Myocyte (in vitro differentiated cells): ENCODE measurements at regions not wholly inside any gene's neighbourhood (a gene's known extent, or its start where the extent isn't known, plus 50 kb on each side); places are given as distances from the start of the nearest gene placed in this dataset.
A peak's percentile ranks its signal among the peaks of the same experiment; 100 is the strongest.

ENCODE experiments used
- DNase-seq: peaks from one replicate; pipeline ENCODE4 v3.0.0-alpha.2; 2012; ENCODE audit warnings: low read depth

DNA sequence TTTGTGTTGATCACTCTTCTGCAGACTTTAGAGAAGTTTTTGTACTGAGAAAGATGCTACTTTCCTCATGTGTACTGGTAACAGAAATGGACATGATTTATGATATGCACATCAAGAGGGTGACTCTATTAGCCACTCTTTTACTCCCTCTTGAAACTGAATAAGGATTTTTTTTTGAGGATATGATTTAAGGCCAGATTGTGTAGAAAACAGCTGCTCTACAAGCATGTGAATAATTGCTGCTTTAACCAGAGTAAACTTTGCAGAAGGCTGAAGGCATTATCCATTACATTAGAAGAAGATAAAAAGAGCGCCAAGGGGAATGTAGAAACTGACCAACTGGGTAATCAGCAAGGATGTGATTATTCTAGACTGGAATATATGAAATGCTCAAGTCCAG lies 276.2 kb upstream of the MAP3K7 start:
- no peak for DNase-seq

GRCh38 chr6:90860822-90861601 lies 274.1 kb upstream of the MAP3K7 start:
- no peak for DNase-seq

GRCh38 chr6:90859612-90860011 lies 272.7 kb upstream of the MAP3K7 start:
- DNase-seq, result no peak

DNA sequence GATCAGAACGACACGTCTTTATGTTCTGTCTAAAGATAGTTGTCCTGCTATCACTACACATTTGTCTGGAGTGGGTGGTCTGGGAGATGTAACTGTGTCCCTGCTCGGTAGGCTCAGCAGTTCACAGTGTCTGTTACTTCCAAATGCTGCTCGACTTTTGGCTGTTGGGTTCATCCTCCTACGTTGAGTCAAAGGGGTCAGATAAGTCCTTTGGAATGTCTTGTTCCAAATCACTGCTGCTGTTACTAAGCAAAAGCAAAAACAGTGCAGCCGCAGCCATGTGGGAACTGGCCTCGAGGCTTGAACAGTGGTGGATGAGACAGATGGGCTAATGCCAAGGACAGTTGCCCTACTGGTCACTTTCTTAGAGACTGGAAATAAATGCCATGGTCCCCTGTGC lies 272.2 kb upstream of the MAP3K7 start:
- DNase-seq, result peak; percentile 28

GRCh38 chr6:90849686-90850085 lies 262.8 kb upstream of the MAP3K7 start:
- DNase-seq, result no peak

DNA sequence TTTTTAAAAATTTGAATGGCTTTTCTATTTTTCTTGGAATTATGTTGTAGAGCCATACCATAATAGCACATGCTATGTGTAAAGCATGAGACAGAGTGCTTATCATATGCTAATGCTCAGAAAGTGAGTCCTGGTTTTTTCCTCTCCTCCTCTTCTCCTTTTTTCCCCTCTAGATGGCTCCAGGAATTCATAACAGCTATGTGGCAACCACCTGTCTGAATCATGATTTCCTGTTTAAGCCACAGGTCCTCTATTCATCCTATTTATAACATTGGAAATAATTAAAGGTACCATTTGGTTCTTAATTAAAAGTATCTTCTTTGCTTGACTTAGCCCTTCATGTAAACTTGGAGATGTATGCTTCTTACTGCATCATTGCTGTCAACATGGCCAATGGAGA lies 260.0 kb upstream of the MAP3K7 start:
- DNase-seq, result no peak

DNA sequence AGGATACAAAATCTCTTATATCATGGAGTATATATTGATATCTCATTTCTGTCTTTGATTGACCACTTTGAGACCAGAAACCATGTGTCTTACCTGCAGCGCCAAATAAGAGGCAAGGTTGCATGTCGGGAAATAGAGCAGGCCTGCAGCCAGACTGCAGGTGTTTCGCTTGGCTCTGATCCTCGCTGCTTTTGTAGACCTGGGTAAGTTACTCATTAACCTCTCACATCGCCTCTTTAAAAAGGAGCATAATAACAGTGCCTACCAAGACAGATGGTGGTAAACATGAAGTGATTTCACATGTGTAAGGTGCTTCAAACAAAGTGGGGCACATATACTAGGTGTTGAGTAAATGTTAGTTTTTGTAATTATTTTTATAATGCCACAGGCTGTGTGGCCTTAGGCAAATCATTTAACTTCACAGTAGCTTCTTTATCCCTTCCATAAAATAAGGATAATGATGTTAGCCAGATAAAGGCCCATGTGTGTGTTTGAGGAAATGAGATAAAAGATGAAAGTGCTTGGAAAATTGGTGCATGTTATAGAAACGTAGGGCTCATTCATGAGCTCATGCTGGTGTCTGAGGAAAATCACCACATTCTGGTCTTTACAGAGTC lies 248.8 kb upstream of the MAP3K7 start:
- no peak for DNase-seq

DNA sequence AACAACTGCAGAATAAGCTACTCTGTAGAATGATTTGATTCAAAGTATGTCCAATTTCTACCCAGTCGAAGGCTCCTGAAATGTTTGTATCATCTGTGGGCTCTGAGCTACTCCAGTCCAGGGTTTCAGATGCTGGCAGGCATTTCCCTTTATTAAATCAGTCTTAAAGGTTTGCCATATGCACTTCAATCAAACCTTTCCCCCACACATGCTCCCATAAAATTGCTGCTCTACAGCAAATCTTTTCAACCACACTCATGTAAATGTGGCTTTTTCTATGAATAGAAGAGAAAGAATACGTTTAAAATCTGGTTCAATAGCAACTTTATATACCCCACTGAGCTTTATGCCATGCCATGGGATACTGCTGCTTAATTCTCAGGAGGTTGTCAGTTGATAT lies 242.4 kb upstream of the MAP3K7 start:
- no peak for DNase-seq

DNA sequence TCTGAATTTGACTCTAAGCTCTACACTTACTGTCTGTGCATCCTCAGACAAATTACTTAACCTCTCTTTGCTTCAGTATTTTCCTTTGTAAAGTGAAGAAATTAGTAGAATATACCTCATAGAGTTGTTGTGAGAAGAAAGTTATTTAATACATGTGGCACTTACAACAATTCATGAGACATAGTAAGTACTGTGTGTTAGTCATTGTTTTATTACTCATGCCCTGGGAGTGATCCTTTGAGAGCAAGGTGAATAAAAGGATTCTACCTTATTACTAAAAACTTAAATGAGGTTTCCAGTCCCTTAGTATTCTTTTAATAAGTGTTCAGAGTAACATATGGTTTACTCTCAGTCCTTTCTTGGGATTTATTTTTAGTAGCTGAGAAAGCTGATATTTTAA lies 233.6 kb upstream of the MAP3K7 start:
- no peak for DNase-seq

DNA sequence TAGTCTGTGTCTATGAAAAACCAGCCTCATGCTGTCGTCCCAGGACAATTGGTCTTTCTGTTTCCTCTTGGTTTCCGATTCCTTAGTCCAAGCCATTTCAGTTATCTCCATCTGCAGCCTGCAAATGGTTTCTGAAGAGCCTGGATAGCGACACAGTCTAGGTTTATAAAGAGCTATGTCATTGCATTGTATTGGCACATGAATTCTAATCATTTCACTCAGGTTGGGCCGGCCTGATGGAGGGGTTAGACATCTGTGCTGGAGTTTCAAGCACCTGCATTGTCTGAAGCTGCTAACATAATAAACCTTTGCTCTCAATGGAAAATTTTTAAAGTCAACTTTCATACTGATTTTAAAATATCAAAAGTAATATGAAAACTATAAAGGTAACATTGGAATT lies 232.6 kb upstream of the MAP3K7 start:
- peak; percentile 1 for DNase-seq

- peak; percentile 51 for DNase-seq
These were observed 231.3 kb upstream of the MAP3K7 start for GRCh38 chr6:90818163-90818562.

DNA sequence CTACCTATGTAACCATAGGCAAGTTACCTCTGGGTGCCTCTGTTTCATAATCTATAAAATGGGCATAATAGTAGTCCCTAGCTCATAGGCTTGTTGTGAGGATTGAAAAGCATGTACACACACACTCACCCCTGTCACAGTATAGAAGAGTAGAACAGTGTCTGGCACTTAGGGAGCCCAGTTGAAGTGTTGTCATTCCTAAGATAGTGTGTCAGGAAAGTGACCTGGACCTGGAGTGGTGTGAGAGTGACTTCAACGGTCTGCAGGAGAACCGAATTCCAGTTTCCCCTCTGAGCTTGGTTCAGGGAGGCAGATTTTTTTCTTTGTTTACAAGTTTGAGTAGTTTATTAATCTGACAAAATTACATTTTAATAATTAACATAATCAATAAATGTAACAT lies 229.9 kb upstream of the MAP3K7 start:
- DNase-seq, result no peak

DNA sequence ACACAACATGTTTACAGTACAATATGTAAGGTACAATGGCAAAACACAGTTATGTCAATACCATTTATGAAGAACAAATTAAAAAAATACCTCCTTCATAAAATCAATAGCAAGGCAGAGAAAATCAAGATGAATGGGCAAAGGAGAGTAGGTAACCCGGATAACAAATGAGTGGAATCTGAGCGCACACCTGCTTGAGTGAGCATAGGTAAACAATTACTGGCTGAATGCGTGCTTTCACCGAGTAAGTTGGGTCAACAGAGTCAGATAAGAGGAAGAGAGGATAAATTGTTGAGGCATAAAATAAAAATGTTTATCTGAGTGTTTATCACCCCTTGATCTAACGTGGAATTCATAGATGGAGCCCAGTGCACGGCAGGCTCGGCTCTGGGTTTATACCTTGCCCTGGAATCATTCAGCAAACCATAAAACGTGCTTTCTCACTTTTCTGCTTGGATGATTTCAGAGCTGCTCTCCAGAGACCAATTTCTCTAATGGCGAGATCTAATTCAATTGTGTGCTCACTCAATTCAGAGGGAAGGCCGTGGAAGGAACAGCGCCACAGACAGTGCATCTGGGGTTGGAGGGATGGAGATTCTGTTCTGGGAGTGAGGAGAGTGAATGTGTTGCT lies 224.8 kb upstream of the MAP3K7 start:
- no peak for DNase-seq

DNA sequence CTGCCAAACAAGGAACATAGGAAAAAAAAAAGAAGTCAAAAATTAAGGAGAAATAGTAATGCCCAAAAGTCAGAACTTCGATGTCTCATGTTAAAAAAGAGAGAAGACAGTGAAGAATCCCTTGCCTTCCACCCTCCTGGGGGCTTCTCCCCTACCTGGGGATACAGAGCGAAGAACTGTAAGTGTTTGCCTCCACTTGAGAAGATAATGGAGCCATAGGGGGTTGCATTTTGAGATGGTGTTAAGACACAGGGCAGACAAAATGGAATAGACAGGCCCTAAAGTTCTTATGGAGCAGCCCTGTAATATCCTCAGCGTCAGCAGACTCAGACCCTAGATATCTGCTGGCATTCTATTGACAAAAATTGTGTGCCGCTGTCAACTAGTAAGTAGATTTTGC lies 222.2 kb upstream of the MAP3K7 start:
- DNase-seq, result no peak

DNA sequence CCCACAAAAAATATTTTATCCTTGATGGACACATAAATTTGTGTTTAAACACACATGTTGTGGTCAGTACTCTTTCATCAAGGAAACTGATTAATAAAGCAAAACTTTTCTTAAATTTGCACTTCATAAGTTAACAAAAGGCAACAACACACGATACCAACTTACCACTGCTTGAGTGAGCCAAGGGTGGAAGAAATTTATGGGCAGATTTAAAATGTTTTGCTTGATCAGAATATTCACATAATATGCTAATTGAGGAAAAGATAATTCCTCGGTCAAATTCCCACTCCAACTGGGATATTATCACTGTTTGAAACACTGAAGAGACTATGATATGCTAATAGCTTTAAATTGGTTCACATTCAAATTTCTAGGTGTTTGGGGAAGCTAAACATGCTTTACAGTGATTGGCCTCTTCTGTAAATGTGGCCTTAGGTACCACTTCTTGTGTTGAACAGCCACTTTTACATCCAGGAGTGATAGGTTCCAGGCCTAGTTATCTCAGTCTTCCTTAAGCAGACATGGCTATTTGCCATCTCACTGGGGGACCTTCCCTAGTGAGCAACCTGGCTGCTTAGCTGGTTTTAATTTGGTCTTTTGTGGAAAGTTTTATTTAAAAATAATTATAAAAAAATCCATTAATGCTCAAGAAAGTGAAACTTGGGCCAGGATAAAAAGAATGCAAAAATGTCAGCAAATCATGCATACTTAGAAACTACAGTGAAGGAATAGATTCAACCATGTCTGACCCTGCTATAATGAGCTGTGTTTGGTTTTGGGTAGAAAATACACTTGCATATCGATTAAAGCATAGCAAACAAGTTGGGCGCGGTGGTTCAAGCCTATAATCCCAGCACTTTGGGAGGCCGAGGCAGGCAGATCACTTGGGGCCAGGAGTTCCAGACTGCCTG lies 221.2 kb upstream of the MAP3K7 start:
- DNase-seq, result no peak

GRCh38 chr6:90805619-90806155 lies 218.8 kb upstream of the MAP3K7 start:
- no peak for DNase-seq

GRCh38 chr6:90803956-90804355 lies 217.1 kb upstream of the MAP3K7 start:
- DNase-seq, result no peak

DNA sequence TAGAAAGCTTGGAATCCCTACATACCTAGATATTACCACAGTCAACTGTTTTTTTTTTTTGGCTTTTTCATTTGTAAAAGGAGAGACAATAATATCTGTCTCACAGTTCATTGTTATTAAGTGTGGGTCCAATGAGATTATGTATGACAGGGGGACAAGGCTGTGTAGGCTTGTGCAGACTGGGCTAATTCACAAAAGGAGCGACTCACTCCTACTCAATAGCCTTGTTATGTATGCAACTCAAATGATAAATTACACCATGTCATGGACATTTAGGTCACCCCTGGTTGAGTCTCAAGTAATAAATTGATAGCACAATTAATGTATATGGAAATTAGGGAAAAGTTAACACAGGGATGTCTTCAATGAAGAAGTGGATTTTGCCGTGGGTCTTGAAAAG lies 208.2 kb upstream of the MAP3K7 start:
- no peak for DNase-seq

DNA sequence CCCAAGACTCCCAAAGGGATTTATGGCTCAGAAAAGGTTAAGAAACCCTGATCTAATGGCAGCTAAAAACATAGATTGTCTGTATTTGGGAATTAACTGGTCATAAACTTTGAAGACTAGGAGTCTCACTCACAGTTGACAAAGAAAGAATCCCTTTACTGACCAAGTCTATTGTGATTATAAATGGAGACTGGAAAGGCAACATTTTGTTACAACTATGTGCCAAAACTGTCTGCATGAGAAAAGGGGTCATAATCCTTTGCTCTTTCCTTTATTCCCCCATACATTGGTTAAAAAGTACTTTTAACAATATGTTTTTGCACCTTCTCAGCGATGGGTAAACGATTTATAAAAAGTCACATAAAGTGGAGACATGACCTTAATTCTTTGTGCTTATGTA lies 206.9 kb upstream of the MAP3K7 start:
- no peak for DNase-seq

- DNase-seq, result peak; percentile 19
These were observed 203.8 kb upstream of the MAP3K7 start for GRCh38 chr6:90790696-90791095.

DNA sequence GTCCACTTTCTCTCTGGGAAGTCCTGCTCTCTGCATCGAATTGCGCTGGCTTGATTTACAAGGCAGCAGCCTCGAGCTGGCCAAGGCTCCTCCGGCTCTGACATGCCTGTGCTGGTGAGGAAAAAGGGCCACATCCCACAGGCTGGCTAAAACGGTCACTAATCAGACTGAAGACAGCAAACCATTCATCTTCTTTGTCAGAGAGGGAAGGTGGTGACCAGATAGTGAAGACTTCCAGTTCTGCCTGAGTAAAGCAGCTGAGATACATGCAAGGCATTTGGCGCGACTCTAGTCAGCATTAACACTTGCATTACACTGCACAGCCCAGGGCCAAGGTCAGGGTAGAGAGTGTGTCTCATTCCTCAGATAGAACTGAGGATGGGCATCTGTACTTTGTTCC lies 203.2 kb upstream of the MAP3K7 start:
- no peak for DNase-seq
